Esophagus muscularis mucosa (tissue), 4 donors: ENCODE measurements at regions not wholly inside any gene's neighbourhood (a gene's known extent, or its start where the extent isn't known, plus 50 kb on each side); places are given as distances from the start of the nearest gene placed in this dataset.

Experiments used
- EP300 ChIP-seq: sonication (generic); formaldehyde crosslinking; IDR thresholded peaks from one replicate; pipeline ENCODE4 v1.6.1; 2017; ENCODE audit warnings: antibody characterized with exemption
- POLR2A ChIP-seq: fragments of 450-650 bp; IDR thresholded peaks from one replicate; pipeline ENCODE4 v1.6.1; 2017; ENCODE audit warnings: antibody characterized with exemption, moderate library complexity, mild to moderate bottlenecking, low read depth
- POLR2AphosphoS5 ChIP-seq, 2 donors: sonication (generic); formaldehyde crosslinking; IDR thresholded peaks; one replicate each; pipeline ENCODE4 v1.6.1; 2017; ENCODE audit warnings: antibody characterized with exemption in 2 of 2
- TF ChIP-seq, protein P1 (sequence below), 3 experiments: fragments of 200-600 bp in 2 of 3; fragments of 450-650 bp in 1 of 3; sonication (generic) in 2 of 3; IDR thresholded peaks; one replicate each; pipeline ENCODE4 v1.5.1; 2017 to 2019; ENCODE audit warnings: antibody characterized with exemption in 3 of 3, mild to moderate bottlenecking in 2 of 3, moderate library complexity in 1 of 3

DNA sequence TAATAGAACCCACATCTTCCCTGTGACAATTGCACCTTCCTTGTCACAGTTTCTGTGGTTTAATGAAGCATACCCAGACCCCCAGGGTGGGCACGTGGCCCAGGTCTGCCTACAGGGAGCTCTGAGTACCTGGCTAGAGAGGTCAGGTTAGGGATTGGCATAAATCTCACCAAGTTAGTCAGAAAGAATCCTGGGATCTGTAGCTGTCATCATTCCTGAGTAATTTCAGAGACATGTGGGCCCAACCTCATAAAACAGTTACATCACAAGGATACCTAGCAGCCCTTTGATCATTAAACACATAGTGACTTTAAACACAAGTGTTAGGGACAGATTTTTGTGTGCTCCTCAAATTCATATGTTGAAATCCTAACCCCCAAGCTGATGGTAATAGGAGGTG is 123.0 kb downstream of the KDR start:
- TF ChIP-seq, protein P1, sequence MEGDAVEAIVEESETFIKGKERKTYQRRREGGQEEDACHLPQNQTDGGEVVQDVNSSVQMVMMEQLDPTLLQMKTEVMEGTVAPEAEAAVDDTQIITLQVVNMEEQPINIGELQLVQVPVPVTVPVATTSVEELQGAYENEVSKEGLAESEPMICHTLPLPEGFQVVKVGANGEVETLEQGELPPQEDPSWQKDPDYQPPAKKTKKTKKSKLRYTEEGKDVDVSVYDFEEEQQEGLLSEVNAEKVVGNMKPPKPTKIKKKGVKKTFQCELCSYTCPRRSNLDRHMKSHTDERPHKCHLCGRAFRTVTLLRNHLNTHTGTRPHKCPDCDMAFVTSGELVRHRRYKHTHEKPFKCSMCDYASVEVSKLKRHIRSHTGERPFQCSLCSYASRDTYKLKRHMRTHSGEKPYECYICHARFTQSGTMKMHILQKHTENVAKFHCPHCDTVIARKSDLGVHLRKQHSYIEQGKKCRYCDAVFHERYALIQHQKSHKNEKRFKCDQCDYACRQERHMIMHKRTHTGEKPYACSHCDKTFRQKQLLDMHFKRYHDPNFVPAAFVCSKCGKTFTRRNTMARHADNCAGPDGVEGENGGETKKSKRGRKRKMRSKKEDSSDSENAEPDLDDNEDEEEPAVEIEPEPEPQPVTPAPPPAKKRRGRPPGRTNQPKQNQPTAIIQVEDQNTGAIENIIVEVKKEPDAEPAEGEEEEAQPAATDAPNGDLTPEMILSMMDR (IDR thresholded peaks at IDR 0.05) = no peak
- TF ChIP-seq POLR2AphosphoS5 (IDR thresholded peaks at IDR 0.05) (no peak), POLR2A (no peak), EP300 (no peak)
